ENCODE measurements at regions not wholly inside any gene's neighbourhood (a gene's known extent, or its start where the extent isn't known, plus 50 kb on each side); places are given as distances from the start of the nearest gene placed in this dataset.
"Not testable (repeated sequence)": the region's sequence is repeated elsewhere in the genome, so short reads cannot be mapped to it uniquely, and the experiment has no call there.

DNA sequence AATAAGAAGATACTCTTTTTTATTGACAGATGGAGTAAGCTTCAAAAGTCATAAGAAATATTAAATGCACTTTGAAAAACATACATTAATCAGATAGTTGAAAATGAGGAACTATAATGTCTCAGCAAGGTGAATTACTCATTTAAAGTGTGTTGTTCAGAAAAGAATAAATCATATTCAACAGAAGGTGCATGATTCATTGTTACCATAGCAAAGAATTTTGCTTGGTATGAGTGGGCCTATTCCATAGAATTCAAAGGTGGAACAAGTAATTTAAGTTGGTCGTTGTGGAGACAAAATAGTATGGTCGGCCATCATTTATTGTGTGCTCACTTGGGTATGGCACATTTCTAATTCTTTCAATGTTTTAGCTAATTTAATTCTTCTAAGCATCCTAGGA lies 1920.2 kb upstream of the CDH9 start:
- no peak overlapping the region for H3K27ac ChIP-seq (ENCODE audit: low read depth, low read length)
- H3K4me1 ChIP-seq (ENCODE audit: control insufficient read depth, insufficient read depth, low read length) = no peaks in the 10 kb centered on the region
- no CpG with 5 or more reads among the region's 2 CpGs for WGBS (ENCODE audit: insufficient coverage)
- H3K36me3 ChIP-seq (ENCODE audit: control insufficient read depth, insufficient read depth, low read length) = no peaks in the 10 kb centered on the region
- H3K4me3 ChIP-seq (ENCODE audit: low read depth, low read length) = no peak overlapping the region
- H3K9me3 ChIP-seq (ENCODE audit: control insufficient read depth, insufficient read depth, low read length) = no peaks in the 10 kb centered on the region
- H3K27me3 ChIP-seq (ENCODE audit: control insufficient read depth, insufficient read depth, low read length) = no peaks in the 10 kb centered on the region
- no peak for DNase-seq (ENCODE audit: low read depth in 4 of 6, low spot score in 6 of 6)

GRCh38 chr5:28957450-28957849 lies 1919.1 kb upstream of the CDH9 start:
- no peak overlapping the region for H3K4me3 ChIP-seq (ENCODE audit: low read depth, low read length)
- no peaks in the 10 kb centered on the region for H3K27me3 ChIP-seq (ENCODE audit: control insufficient read depth, insufficient read depth, low read length)
- H3K4me1 ChIP-seq (ENCODE audit: control insufficient read depth, insufficient read depth, low read length) = no peaks in the 10 kb centered on the region
- peak in 1 of 6 donors; percentile 20 for DNase-seq (ENCODE audit: low read depth in 4 of 6, low spot score in 6 of 6)
- H3K36me3 ChIP-seq (ENCODE audit: control insufficient read depth, insufficient read depth, low read length) = no peaks in the 10 kb centered on the region
- no peaks in the 10 kb centered on the region for H3K9me3 ChIP-seq (ENCODE audit: control insufficient read depth, insufficient read depth, low read length)
- H3K27ac ChIP-seq (ENCODE audit: low read depth, low read length) = no peak overlapping the region

DNA sequence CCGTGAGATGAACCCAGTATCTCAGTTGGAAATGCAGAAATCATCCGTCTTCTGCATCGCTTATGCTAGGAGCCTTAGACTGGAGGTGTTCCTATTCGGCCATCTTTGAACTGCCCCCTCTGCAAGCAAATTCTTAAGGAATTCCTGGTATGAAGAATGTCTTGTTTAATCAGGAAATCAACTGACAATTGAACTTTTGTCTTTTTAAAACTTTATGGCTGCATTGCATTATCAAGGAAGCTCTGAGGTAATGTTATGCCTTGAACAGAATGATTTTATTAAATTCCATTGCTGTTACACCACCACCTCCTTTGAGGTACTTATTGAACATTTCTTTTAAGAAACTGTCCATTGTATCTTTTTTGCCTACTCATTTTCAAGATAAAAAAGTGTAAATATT lies 1915.7 kb upstream of the CDH9 start:
- H3K4me1 ChIP-seq (ENCODE audit: control insufficient read depth, insufficient read depth, low read length) = no peaks in the 10 kb centered on the region
- H3K27me3 ChIP-seq (ENCODE audit: control insufficient read depth, insufficient read depth, low read length) = no peaks in the 10 kb centered on the region
- no peak overlapping the region for H3K4me3 ChIP-seq (ENCODE audit: low read depth, low read length)
- no peaks in the 10 kb centered on the region for H3K36me3 ChIP-seq (ENCODE audit: control insufficient read depth, insufficient read depth, low read length)
- no peak for DNase-seq (ENCODE audit: low read depth in 4 of 6, low spot score in 6 of 6)
- WGBS (ENCODE audit: insufficient coverage) = 93% methylated on average over 4 of the region's 4 CpGs
- no peak overlapping the region for H3K27ac ChIP-seq (ENCODE audit: low read depth, low read length)
- H3K9me3 ChIP-seq (ENCODE audit: control insufficient read depth, insufficient read depth, low read length) = no peaks in the 10 kb centered on the region

- Histone ChIP-seq H3K9me3 (ENCODE audit: control insufficient read depth, insufficient read depth, low read length) (no peaks in the 10 kb centered on the region), H3K36me3 (ENCODE audit: control insufficient read depth, insufficient read depth, low read length) (no peaks in the 10 kb centered on the region), H3K4me1 (ENCODE audit: control insufficient read depth, insufficient read depth, low read length) (no peaks in the 10 kb centered on the region), H3K27ac (ENCODE audit: low read depth, low read length) (no peak overlapping the region), H3K4me3 (ENCODE audit: low read depth, low read length) (no peak overlapping the region), H3K27me3 (ENCODE audit: control insufficient read depth, insufficient read depth, low read length) (no peaks in the 10 kb centered on the region)
- DNase-seq (ENCODE audit: low read depth in 4 of 6, low spot score in 6 of 6) = no peak
- no CpG with 5 or more reads among the region's 2 CpGs for WGBS (ENCODE audit: insufficient coverage)
These were observed 1909.5 kb upstream of the CDH9 start for GRCh38 chr5:28947865-28948264.

- no peak overlapping the region for H3K27ac ChIP-seq (ENCODE audit: low read depth, low read length)
- no peaks in the 10 kb centered on the region for H3K4me1 ChIP-seq (ENCODE audit: control insufficient read depth, insufficient read depth, low read length)
- H3K9me3 ChIP-seq (ENCODE audit: control insufficient read depth, insufficient read depth, low read length) = no peaks in the 10 kb centered on the region
- no peaks in the 10 kb centered on the region for H3K36me3 ChIP-seq (ENCODE audit: control insufficient read depth, insufficient read depth, low read length)
- no peak overlapping the region for H3K4me3 ChIP-seq (ENCODE audit: low read depth, low read length)
- no peak for DNase-seq (ENCODE audit: low read depth in 4 of 6, low spot score in 6 of 6)
- H3K27me3 ChIP-seq (ENCODE audit: control insufficient read depth, insufficient read depth, low read length) = no peaks in the 10 kb centered on the region
These were observed 1907.5 kb upstream of the CDH9 start for GRCh38 chr5:28945859-28946258.

GRCh38 chr5:28929366-28929765 lies 1891.0 kb upstream of the CDH9 start:
- WGBS (ENCODE audit: insufficient coverage) = 74% methylated on average over 13 of the region's 24 CpGs
- DNase-seq (ENCODE audit: low read depth in 4 of 6, low spot score in 6 of 6); H3K27ac ChIP-seq (ENCODE audit: low read depth, low read length); H3K9me3 ChIP-seq (ENCODE audit: control insufficient read depth, insufficient read depth, low read length); H3K36me3 ChIP-seq (ENCODE audit: control insufficient read depth, insufficient read depth, low read length); H3K4me3 ChIP-seq (ENCODE audit: low read depth, low read length); H3K4me1 ChIP-seq (ENCODE audit: control insufficient read depth, insufficient read depth, low read length); H3K27me3 ChIP-seq (ENCODE audit: control insufficient read depth, insufficient read depth, low read length): not testable (repeated sequence)

DNA sequence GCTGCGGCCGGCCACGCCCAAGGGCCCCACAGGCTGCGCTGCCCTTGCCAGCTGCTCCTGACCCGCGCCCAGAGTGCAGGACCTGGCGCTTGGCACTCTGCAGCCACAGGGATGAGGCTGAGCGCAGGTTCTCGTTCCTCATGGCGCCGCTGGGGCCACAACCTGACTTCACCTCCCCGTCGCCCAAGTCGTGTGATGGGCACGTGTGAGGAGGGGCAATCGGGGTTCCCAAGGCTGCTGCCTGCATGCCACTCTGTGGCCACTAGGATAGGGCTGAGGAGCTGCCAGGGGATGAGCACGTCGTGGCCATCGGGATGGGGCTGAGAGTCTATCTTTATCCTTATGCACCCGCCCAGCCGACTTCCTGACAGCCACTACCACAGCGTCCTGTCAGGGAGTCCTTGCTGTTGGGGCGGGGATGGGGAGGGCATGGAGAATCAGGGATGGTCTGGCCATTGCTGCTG lies 1890.0 kb upstream of the CDH9 start:
- H3K4me3 ChIP-seq (ENCODE audit: low read depth, low read length); H3K9me3 ChIP-seq (ENCODE audit: control insufficient read depth, insufficient read depth, low read length); H3K27ac ChIP-seq (ENCODE audit: low read depth, low read length); DNase-seq (ENCODE audit: low read depth in 4 of 6, low spot score in 6 of 6); H3K27me3 ChIP-seq (ENCODE audit: control insufficient read depth, insufficient read depth, low read length); H3K4me1 ChIP-seq (ENCODE audit: control insufficient read depth, insufficient read depth, low read length); H3K36me3 ChIP-seq (ENCODE audit: control insufficient read depth, insufficient read depth, low read length): not testable (repeated sequence)
- WGBS (ENCODE audit: insufficient coverage) = 48% methylated on average over 13 of the region's 23 CpGs

GRCh38 chr5:28927559-28928326 lies 1889.4 kb upstream of the CDH9 start:
- Histone ChIP-seq H3K4me1 (ENCODE audit: control insufficient read depth, insufficient read depth, low read length) (peaks cover 5% of the 10 kb centered on the region), H3K36me3 (ENCODE audit: control insufficient read depth, insufficient read depth, low read length) (no peaks in the 10 kb centered on the region), H3K9me3 (ENCODE audit: control insufficient read depth, insufficient read depth, low read length) (no peaks in the 10 kb centered on the region), H3K4me3 (ENCODE audit: low read depth, low read length) (no peak overlapping the region), H3K27ac (ENCODE audit: low read depth, low read length) (no peak overlapping the region), H3K27me3 (ENCODE audit: control insufficient read depth, insufficient read depth, low read length) (no peaks in the 10 kb centered on the region)
- WGBS (ENCODE audit: insufficient coverage) = 9% methylated on average over 69 of the region's 71 CpGs
- DNase-seq (ENCODE audit: low read depth in 4 of 6, low spot score in 6 of 6) = peak in 1 of 6 donors; percentile 30

DNA sequence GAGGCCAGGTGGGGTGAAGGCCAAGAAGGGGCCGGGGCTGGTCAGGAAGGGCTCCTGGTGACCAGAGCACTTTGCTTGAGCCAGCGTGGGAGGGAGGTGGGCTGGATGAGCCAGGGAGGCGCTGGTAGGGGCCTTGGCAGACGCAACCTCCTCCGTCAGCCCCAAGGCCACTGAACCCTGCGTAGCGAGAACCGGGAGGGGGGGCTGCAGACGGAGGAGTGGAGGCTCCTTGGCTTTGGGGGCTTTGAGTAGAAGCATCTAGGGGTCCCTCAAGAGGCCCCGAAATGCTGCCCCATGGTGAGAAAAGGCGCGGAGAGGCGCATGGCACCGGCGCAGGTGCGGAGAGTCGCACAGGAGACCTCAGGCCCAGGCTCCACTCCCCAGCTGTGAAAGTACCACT lies 1888.0 kb upstream of the CDH9 start:
- Histone ChIP-seq H3K27ac (ENCODE audit: low read depth, low read length) (no peak overlapping the region), H3K9me3 (ENCODE audit: control insufficient read depth, insufficient read depth, low read length) (no peaks in the 10 kb centered on the region), H3K27me3 (ENCODE audit: control insufficient read depth, insufficient read depth, low read length) (no peaks in the 10 kb centered on the region), H3K36me3 (ENCODE audit: control insufficient read depth, insufficient read depth, low read length) (no peaks in the 10 kb centered on the region), H3K4me3 (ENCODE audit: low read depth, low read length) (no peak overlapping the region), H3K4me1 (ENCODE audit: control insufficient read depth, insufficient read depth, low read length) (peaks cover 5% of the 10 kb centered on the region)
- no peak for DNase-seq (ENCODE audit: low read depth in 4 of 6, low spot score in 6 of 6)
- 93% methylated on average over 17 of the region's 17 CpGs for WGBS (ENCODE audit: insufficient coverage)

DNA sequence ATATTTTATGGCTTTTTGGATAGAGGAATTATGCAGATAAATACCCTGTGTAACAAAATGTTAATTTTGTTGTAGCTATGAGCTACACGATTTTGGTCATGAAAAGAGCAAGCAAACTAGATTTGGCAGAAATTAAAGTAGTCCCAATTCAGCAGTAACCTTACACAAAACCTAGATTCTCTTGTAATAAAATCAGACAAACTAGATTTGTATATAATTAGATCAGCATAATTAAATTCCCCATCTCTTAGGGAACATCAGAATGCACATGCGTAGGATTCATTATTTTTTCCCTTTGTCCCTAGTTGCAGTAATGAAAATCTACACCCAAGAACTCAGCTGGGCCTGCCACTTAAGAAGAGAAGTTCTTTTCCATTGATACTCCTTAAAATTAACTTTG lies 1879.2 kb upstream of the CDH9 start:
- peak in 2 of 6 donors; percentile 10 to 89 for DNase-seq (ENCODE audit: low read depth in 4 of 6, low spot score in 6 of 6)
- Histone ChIP-seq H3K27ac (ENCODE audit: low read depth, low read length) (no peak overlapping the region), H3K9me3 (ENCODE audit: control insufficient read depth, insufficient read depth, low read length) (no peaks in the 10 kb centered on the region), H3K36me3 (ENCODE audit: control insufficient read depth, insufficient read depth, low read length) (no peaks in the 10 kb centered on the region), H3K4me3 (ENCODE audit: low read depth, low read length) (no peak overlapping the region), H3K4me1 (ENCODE audit: control insufficient read depth, insufficient read depth, low read length) (no peaks in the 10 kb centered on the region), H3K27me3 (ENCODE audit: control insufficient read depth, insufficient read depth, low read length) (no peaks in the 10 kb centered on the region)
- no CpG with 5 or more reads among the region's 2 CpGs for WGBS (ENCODE audit: insufficient coverage)

All from spinal cord (tissue), 9 donors.